NB4 (cell line): ENCODE measurements at regions not wholly inside any gene's neighbourhood (a gene's known extent, or its start where the extent isn't known, plus 50 kb on each side); places are given as distances from the start of the nearest gene placed in this dataset.

ENCODE experiments used
- DNase-seq: peaks from one replicate; pipeline ENCODE4 v3.0.0; 2010; ENCODE audit warnings: low read depth
- H3K4me3 ChIP-seq: one replicate; pipeline ENCODE4 v1.5.1; 2011; ENCODE audit warnings: mild to moderate bottlenecking, low read depth, low read length, moderate library complexity
- MYC ChIP-seq: IDR thresholded peaks from 2 replicates; pipeline ENCODE4 v1.6.1; 2011; ENCODE audit warnings: low read depth, low read length
- POLR2A ChIP-seq: IDR thresholded peaks from 2 replicates; pipeline ENCODE4 v1.6.1; 2011; ENCODE audit warnings: mild to moderate bottlenecking; ENCODE audit not compliant: insufficient read length; ENCODE audit errors: extremely low read depth
- TF ChIP-seq, protein P1 (sequence below): IDR thresholded peaks from 2 replicates; pipeline ENCODE4 v1.6.1; 2011; ENCODE audit warnings: low read depth, low read length
- TF ChIP-seq, protein P2 (sequence below): IDR thresholded peaks from one replicate; pipeline ENCODE4 v1.5.1; 2012; ENCODE audit warnings: low read depth, low read length

DNA sequence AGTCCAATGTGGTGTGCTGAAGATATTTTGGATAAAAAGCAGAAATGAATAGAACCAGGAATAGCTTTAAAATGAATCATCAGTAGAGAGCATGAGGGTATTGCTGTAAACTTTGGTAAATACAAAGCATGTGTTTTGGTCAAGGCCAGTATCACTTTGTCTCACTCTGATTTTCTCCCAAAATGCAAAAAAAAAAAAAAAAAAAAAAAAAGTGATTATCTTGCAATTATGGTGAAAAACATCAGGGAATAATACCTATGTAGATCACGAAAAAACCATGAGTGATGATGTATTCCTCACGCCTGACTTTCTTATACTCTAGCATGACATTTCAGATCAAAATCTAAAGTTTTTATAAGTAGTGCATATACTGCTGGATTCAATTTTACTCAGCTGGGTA, 897.9 kb upstream of the FAT3 start:
- TF ChIP-seq, protein P1, sequence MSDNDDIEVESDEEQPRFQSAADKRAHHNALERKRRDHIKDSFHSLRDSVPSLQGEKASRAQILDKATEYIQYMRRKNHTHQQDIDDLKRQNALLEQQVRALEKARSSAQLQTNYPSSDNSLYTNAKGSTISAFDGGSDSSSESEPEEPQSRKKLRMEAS, result no peak
- TF ChIP-seq MYC, result no peak
- TF ChIP-seq, protein P2, sequence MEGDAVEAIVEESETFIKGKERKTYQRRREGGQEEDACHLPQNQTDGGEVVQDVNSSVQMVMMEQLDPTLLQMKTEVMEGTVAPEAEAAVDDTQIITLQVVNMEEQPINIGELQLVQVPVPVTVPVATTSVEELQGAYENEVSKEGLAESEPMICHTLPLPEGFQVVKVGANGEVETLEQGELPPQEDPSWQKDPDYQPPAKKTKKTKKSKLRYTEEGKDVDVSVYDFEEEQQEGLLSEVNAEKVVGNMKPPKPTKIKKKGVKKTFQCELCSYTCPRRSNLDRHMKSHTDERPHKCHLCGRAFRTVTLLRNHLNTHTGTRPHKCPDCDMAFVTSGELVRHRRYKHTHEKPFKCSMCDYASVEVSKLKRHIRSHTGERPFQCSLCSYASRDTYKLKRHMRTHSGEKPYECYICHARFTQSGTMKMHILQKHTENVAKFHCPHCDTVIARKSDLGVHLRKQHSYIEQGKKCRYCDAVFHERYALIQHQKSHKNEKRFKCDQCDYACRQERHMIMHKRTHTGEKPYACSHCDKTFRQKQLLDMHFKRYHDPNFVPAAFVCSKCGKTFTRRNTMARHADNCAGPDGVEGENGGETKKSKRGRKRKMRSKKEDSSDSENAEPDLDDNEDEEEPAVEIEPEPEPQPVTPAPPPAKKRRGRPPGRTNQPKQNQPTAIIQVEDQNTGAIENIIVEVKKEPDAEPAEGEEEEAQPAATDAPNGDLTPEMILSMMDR, result no peak
- TF ChIP-seq POLR2A, result no peak
- DNase-seq, result no peak
- H3K4me3 ChIP-seq, result no peak overlapping the region

DNA sequence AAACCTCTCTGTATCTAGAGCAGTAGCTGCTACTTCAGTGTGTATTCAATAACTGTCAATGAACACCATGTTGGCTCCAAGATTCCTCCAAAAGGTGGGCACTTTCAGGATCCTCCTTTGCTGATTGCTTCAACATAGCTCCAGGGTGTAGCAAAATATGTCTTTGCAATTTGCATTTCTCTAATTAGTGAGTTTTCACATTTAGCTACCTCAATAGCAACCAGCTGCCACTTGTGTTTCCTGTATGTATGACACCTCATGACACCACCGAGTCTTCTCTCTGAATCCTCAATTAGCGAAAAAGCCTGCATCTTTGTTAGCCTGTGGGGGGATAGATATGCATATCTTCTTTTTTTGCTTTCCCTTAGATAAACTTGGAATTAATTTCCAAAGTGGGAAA, 898.3 kb upstream of the FAT3 start:
- no peak for DNase-seq
- H3K4me3 ChIP-seq, result no peak overlapping the region
- TF ChIP-seq, protein P1, result no peak
- TF ChIP-seq MYC (no peak), POLR2A (no peak)
- TF ChIP-seq, protein P2, result no peak

DNA sequence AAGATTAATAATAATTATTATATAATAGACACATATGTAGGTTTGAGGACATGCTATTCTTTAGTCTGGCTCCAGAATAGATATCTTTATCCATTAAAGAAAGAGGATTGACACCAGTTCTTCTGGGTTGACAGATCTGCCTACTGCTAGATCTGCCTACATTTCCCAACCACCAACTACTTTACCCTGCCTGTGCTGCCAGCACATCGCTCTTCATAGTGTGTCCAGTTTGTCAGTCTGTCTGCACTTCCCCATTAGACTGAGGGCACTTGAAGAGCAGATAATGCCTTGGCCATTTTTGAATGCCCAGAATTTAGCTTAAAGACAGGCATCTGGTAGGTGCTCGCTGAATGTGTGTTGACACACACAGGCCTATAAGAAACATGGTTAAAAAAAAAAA, 910.1 kb upstream of the FAT3 start:
- no peak for TF ChIP-seq POLR2A
- TF ChIP-seq MYC, result no peak
- TF ChIP-seq, protein P1, result no peak
- no peak for DNase-seq
- H3K4me3 ChIP-seq, result no peak overlapping the region

DNA sequence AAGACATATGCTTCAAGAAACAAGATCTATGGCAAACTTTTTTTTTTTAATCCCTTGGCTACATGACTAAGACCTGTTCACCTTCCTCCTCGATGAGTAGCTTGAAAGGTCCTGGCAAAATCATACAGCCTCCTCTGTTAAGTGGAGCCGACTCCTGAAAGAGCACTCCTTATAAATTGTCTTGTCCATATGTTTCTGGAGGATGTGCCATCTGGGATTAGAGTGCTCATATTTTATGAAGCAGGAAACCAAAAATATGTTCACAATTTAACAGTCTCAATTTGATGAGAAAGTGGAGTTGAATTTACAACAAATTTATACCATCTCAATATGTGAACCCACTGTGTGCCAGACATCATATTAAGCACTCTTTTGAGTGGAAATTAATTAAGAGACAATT, 912.1 kb upstream of the FAT3 start:
- no peak overlapping the region for H3K4me3 ChIP-seq
- TF ChIP-seq, protein P2, result no peak
- no peak for TF ChIP-seq POLR2A
- TF ChIP-seq, protein P1, result no peak
- TF ChIP-seq MYC, result no peak
- DNase-seq, result no peak

DNA sequence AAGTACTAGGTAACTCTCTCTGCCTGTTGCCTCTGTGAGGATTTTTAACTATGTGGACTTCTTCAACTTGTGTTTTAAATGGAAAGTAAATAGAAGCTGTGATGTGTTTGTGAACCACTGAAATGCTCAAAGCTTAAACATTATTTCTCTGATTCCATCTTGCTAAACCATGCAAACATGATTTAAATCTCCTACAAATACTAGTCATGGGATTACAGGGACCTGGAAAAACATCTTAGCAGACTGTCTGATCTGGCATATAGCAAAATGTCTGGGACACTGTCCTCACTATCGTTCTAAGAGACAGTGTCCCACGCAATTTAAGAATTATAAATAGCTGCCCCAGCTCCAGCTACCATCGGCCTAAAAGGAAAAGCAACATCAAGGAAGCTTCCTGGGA, 914.5 kb upstream of the FAT3 start:
- DNase-seq, result no peak
- no peak overlapping the region for H3K4me3 ChIP-seq
- TF ChIP-seq, protein P1, result no peak
- no peak for TF ChIP-seq POLR2A
- TF ChIP-seq, protein P2, result no peak
- no peak for TF ChIP-seq MYC

DNA sequence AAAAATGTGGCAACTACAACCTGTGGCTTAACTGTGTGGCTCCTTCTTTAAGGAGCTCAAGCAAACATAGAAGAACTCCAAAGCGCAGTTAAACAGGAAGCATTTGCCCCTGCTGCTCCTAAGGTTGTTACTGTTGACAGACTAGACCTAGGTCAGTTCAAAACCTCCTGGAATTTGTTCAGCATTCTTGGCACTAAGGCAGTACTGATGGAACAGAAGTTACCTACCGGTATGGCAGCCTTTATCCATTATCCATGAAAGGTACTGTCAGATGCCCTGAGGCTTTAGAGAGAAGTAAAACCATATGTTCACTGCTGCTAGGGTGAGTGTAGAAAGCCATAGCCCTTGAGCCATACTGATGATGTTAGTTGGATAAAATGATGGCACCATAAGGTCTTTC, 916.5 kb upstream of the FAT3 start:
- H3K4me3 ChIP-seq, result no peak overlapping the region
- TF ChIP-seq, protein P1, result no peak
- TF ChIP-seq POLR2A, result no peak
- no peak for DNase-seq

DNA sequence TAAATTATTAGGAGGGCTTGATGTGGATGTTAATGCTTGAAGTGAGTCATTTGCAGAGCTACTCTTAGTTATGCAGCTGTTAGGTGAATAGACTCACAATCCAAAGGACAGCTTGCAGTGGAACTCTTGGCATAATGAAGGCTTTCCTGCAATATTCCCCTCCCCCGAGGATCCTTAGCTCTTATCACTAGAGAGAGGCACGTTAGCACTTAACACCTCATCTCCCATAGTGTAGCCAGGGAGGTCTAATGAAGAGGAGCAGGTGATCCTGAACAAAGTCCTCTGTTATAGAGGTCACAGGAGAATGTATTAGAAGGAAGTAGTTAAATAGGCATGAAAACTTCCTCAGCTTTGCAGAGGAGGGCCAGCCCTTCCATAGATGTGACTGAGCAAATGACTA, 919.2 kb upstream of the FAT3 start:
- no peak for TF ChIP-seq POLR2A
- TF ChIP-seq MYC, result no peak
- TF ChIP-seq, protein P1, result no peak
- TF ChIP-seq, protein P2, result no peak
- H3K4me3 ChIP-seq, result no peak overlapping the region
- no peak for DNase-seq
